Endothelial cell of umbilical vein (primary cell): ENCODE measurements at regions not wholly inside any gene's neighbourhood (a gene's known extent, or its start where the extent isn't known, plus 50 kb on each side); places are given as distances from the start of the nearest gene placed in this dataset.

Experiments
- BruUV-seq: library from RNA; stranded (reverse); fragments of 400-500 nt; replicated peaks from 2 replicates; lab custom pipeline; 2021; lab: Mats Ljungman, UMichigan
- CTCF ChIA-PET: fragments of 300-600, 350-600 bp; sonication (Branson Sonifier 250); formaldehyde crosslinking; loops from one replicate; lab custom pipeline; 2021; ENCODE audit warnings: antibody characterized with exemption, inconsistent platforms; lab: Charles Lee
- POLR2A ChIA-PET: fragments of 300-600, 350-600 bp; sonication (Branson Sonifier 250); formaldehyde crosslinking; loops from one replicate; lab custom pipeline; 2021; ENCODE audit warnings: antibody characterized with exemption, inconsistent platforms; lab: Charles Lee
- DNase-seq: peaks from one replicate; pipeline ENCODE4 v3.0.0-alpha.2; 2011; ENCODE audit warnings: low read depth, low spot score
- FAIRE-seq: peaks from 2 replicates; lab custom pipeline; 2011; peaks lifted over from hg19 to GRCh38; lab: Jason Lieb, UNC
- H2AFZ ChIP-seq: 2 replicates; pipeline ENCODE4 v1.6.0; 2012; ENCODE audit warnings: low read depth, low read length, control low read depth, inconsistent platforms
- H3K27ac ChIP-seq: 2 replicates; pipeline ENCODE4 v1.5.1; 2011; ENCODE audit warnings: low read depth, mild to moderate bottlenecking, control low read depth, low read length, moderate library complexity; ENCODE audit not compliant: insufficient read depth
- H3K27me3 ChIP-seq, 2 experiments: 2 replicates each; pipeline versions ENCODE4 v1.6.0 to v1.6.1; 2011; ENCODE audit warnings: low read length in 2 of 2, mixed read lengths in 1 of 2; ENCODE audit not compliant: control insufficient read depth in 2 of 2, insufficient read depth in 2 of 2
- H3K36me3 ChIP-seq, 2 experiments: 2 replicates in 1 of 2; 3 replicates in 1 of 2; pipeline ENCODE4 v1.5.1; 2011; ENCODE audit warnings: low read length in 2 of 2, mild to moderate bottlenecking in 1 of 2, moderate library complexity in 1 of 2; ENCODE audit not compliant: control insufficient read depth in 2 of 2, insufficient read depth in 2 of 2; ENCODE audit errors: extremely low read depth in 1 of 2
- H3K4me1 ChIP-seq: 3 replicates; pipeline ENCODE4 v1.5.1; 2011; ENCODE audit warnings: mild to moderate bottlenecking, low read length; ENCODE audit not compliant: control insufficient read depth, insufficient read depth; ENCODE audit errors: extremely low read depth
- H3K4me2 ChIP-seq: 2 replicates; pipeline ENCODE4 v1.6.1; 2011; ENCODE audit warnings: low read length, control low read depth, mixed read lengths; ENCODE audit not compliant: insufficient read depth
- H3K4me3 ChIP-seq, 3 experiments: fragments of 200-600 bp in 1 of 3; sonication (generic), shearing (Covaris generic) in 1 of 3; replicated peaks in 1 of 3; 2 replicates each; pipeline ENCODE4 v1.5.1; 2011 to 2016; ENCODE audit warnings: control low read depth in 3 of 3, low read length in 3 of 3, mild to moderate bottlenecking in 2 of 3, inconsistent platforms in 1 of 3, low read depth in 1 of 3, moderate library complexity in 1 of 3; ENCODE audit not compliant: insufficient read depth in 1 of 3
- H3K79me2 ChIP-seq: 2 replicates; pipeline ENCODE4 v1.6.0; 2012; ENCODE audit warnings: low read length, inconsistent platforms; ENCODE audit not compliant: control insufficient read depth, insufficient read depth
- H3K9ac ChIP-seq: replicated peaks from 2 replicates; pipeline ENCODE3; 2011; ENCODE audit warnings: low read length, control low read depth; ENCODE audit not compliant: insufficient read depth; ENCODE audit errors: extremely low read depth
- H3K9me1 ChIP-seq: replicated peaks from 3 replicates; pipeline ENCODE4 v1.6.0; 2011; ENCODE audit warnings: mild to moderate bottlenecking, low read length; ENCODE audit not compliant: control insufficient read depth, insufficient read depth; ENCODE audit errors: extremely low read depth
- H3K9me3 ChIP-seq: replicated peaks from 2 replicates; pipeline ENCODE4 v1.5.1; 2012; ENCODE audit warnings: low read length, inconsistent platforms; ENCODE audit not compliant: control insufficient read depth, insufficient read depth
- H4K20me1 ChIP-seq: replicated peaks from 2 replicates; pipeline ENCODE3; 2011; ENCODE audit warnings: mild to moderate bottlenecking, low read length; ENCODE audit not compliant: control insufficient read depth, insufficient read depth; ENCODE audit errors: extremely low read depth
- EZH2 ChIP-seq: IDR thresholded peaks from 2 replicates; pipeline ENCODE4 v1.6.1; 2012; ENCODE audit warnings: borderline replicate concordance, low read depth, mild to moderate bottlenecking, moderate library complexity, low read length, inconsistent platforms; ENCODE audit not compliant: severe bottlenecking
- FOS ChIP-seq: IDR thresholded peaks from 2 replicates; pipeline ENCODE4 v1.6.1; 2011; ENCODE audit warnings: mild to moderate bottlenecking, low read length, moderate library complexity, borderline replicate concordance; ENCODE audit not compliant: insufficient read depth
- GATA2 ChIP-seq: IDR thresholded peaks from 2 replicates; pipeline ENCODE4 v1.7.0; 2011; ENCODE audit warnings: low read depth, mild to moderate bottlenecking, moderate library complexity, mixed read lengths, low read length; ENCODE audit not compliant: insufficient read length, insufficient read depth
- JUN ChIP-seq: IDR thresholded peaks from 2 replicates; pipeline ENCODE4 v1.6.1; 2011; ENCODE audit warnings: borderline replicate concordance, low read depth; ENCODE audit not compliant: insufficient read length, insufficient read depth
- POLR2AphosphoS5 ChIP-seq: IDR thresholded peaks from 2 replicates; pipeline ENCODE4 v1.6.1; 2012; ENCODE audit warnings: low read depth, mild to moderate bottlenecking, control low read depth, low read length, moderate library complexity; ENCODE audit not compliant: insufficient read depth
- dilution Hi-C: fragments of 300-500 bp; cut with MboI; formaldehyde crosslinking; loops from one replicate; pipeline ENCODE4 v1.15.0; 2019; ENCODE audit warnings: low sequenced_read_pairs; ENCODE audit not compliant: extremely low pct_ligation_motif_present
- intact Hi-C: fragments of 100-400 bp; cut with micrococcal nuclease; formaldehyde crosslinking; loops from one replicate; pipeline ENCODE4 v1.10.0; 2022
- TF ChIP-seq, protein P1 (sequence below), 2 donors: IDR thresholded peaks; 1 replicate in 1 of 2; 2 replicates in 1 of 2; pipeline ENCODE4 v1.5.1; 2011; ENCODE audit warnings: low read length in 2 of 2, mild to moderate bottlenecking in 2 of 2, moderate library complexity in 2 of 2, control low read depth in 1 of 2, inconsistent platforms in 1 of 2, low read depth in 1 of 2; ENCODE audit not compliant: insufficient read depth in 1 of 2; ENCODE audit errors: extremely low read depth in 1 of 2

DNA sequence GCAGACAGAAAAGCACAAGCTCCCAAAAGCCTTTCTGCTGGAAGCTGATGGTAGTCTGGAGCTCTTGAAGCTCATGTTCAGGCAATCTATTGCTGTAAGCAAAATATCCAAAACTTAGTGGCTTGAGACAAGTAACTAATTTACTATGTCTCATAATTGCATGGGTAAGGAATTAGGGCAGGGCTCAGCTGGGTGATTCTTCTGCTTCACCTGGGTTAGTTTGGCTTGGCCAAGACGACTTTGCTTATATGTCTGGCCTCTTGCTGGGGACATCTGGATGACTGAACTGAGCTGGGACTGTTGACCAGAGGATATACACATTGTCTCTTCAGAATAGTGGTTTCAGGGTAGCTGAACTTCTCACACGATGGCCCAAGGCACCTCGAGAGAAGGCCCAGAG, 96.8 kb upstream of the WSCD1 start:
- no peak overlapping the region for H3K27ac ChIP-seq
- no peak for FAIRE-seq
- H3K27me3 ChIP-seq: peaks cover 2 to 8% of the 10 kb centered on the region in 2 experiments
- H3K79me2 ChIP-seq: no peaks in the 10 kb centered on the region
- H3K4me3 ChIP-seq: no peak overlapping the region
- no peaks in the 10 kb centered on the region for H3K9me3 ChIP-seq
- no peaks in the 10 kb centered on the region for H4K20me1 ChIP-seq
- dilution Hi-C loops: no loop called here
- ChIA-PET POLR2A (no interaction called here), CTCF (no interaction called here)
- BruUV-seq: no TSS peak
- no peak overlapping the region for H2AFZ ChIP-seq
- H3K9ac ChIP-seq: no peak overlapping the region
- H3K4me2 ChIP-seq: no peak overlapping the region
- TF ChIP-seq, protein P1, sequence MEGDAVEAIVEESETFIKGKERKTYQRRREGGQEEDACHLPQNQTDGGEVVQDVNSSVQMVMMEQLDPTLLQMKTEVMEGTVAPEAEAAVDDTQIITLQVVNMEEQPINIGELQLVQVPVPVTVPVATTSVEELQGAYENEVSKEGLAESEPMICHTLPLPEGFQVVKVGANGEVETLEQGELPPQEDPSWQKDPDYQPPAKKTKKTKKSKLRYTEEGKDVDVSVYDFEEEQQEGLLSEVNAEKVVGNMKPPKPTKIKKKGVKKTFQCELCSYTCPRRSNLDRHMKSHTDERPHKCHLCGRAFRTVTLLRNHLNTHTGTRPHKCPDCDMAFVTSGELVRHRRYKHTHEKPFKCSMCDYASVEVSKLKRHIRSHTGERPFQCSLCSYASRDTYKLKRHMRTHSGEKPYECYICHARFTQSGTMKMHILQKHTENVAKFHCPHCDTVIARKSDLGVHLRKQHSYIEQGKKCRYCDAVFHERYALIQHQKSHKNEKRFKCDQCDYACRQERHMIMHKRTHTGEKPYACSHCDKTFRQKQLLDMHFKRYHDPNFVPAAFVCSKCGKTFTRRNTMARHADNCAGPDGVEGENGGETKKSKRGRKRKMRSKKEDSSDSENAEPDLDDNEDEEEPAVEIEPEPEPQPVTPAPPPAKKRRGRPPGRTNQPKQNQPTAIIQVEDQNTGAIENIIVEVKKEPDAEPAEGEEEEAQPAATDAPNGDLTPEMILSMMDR (IDR thresholded peaks at IDR 0.05; ENCODE audit: extremely low read depth in 1 of 2, insufficient read depth in 1 of 2, low read depth in 1 of 2, low read length in 2 of 2): no peak
- TF ChIP-seq EZH2 (no peak), JUN (no peak), GATA2 (no peak)
- intact Hi-C loops: no loop called here
- H3K4me1 ChIP-seq: no peaks in the 10 kb centered on the region
- H3K9me1 ChIP-seq: no peaks in the 10 kb centered on the region
- no peaks in the 10 kb centered on the region for H3K36me3 ChIP-seq
- DNase-seq: no peak

DNA sequence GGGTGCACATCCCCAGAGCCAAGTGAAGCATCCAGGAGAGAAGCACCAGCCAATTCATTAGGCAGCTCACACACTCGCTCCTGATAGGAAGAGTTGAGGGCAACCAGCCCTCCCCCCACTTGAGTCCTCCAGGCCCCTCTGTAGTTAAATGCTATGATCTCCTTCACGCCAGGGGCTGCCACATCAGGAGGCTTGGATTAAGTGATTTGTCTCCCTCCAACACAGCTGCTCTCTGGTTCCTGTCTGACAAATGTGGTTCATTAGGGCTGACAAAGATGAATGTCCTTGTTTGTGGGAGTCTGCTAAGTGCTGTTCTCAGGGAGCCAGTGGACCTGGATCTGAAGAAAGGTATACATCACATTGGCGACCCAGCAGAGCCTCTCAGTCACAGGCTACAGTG, 94.5 kb upstream of the WSCD1 start:
- TF ChIP-seq FOS (no peak), GATA2 (no peak), POLR2AphosphoS5 (no peak)
- TF ChIP-seq, protein P1 (IDR thresholded peaks at IDR 0.05; ENCODE audit: extremely low read depth in 1 of 2, insufficient read depth in 1 of 2, low read depth in 1 of 2, low read length in 2 of 2): no peak
- Histone ChIP-seq H3K4me2 (no peak overlapping the region), H3K4me3 (no peak overlapping the region), H3K79me2 (no peaks in the 10 kb centered on the region), H3K36me3 (no peaks in the 10 kb centered on the region), H3K9me1 (no peaks in the 10 kb centered on the region), H3K9me3 (no peaks in the 10 kb centered on the region), H2AFZ (no peak overlapping the region), H3K27me3 (peaks cover 2 to 11% of the 10 kb centered on the region in 2 experiments), H3K27ac (no peak overlapping the region), H3K4me1 (no peaks in the 10 kb centered on the region), H3K9ac (no peak overlapping the region), H4K20me1 (no peaks in the 10 kb centered on the region)
- ChIA-PET CTCF (interaction anchor here (0.8 kb wide), 1 partner anchor 12 kb away, joined by 3 read pairs; no protein-coding TSS in a partner anchor), POLR2A (no interaction called here)
- dilution Hi-C loops: no loop called here
- intact Hi-C loops: no loop called here
- BruUV-seq: no TSS peak
- no peak for DNase-seq
- FAIRE-seq: no peak
